Neural cell (in vitro differentiated cells): ENCODE measurements at regions not wholly inside any gene's neighbourhood (a gene's known extent, or its start where the extent isn't known, plus 50 kb on each side); places are given as distances from the start of the nearest gene placed in this dataset.

Source experiments
- CTCF ChIP-seq: fragments of 450-650 bp; IDR thresholded peaks from 2 replicates; pipeline ENCODE4 v1.5.1; 2014; ENCODE audit warnings: antibody characterized with exemption, mild to moderate bottlenecking, moderate library complexity; ENCODE audit not compliant: poor library complexity, severe bottlenecking
- RAD21 ChIP-seq: fragments of 450-650 bp; conservative IDR thresholded peaks from 2 replicates; pipeline ENCODE4 v1.6.1; 2014; ENCODE audit warnings: antibody characterized with exemption, mild to moderate bottlenecking, moderate library complexity
- SMC3 ChIP-seq: fragments of 450-650 bp; conservative IDR thresholded peaks from 2 replicates; pipeline ENCODE4 v1.6.1; 2014; ENCODE audit warnings: antibody characterized with exemption, mild to moderate bottlenecking, moderate library complexity; ENCODE audit not compliant: poor library complexity
- TAF1 ChIP-seq: IDR thresholded peaks from 2 replicates; pipeline ENCODE4 v1.6.1; 2012; ENCODE audit warnings: low read depth

DNA sequence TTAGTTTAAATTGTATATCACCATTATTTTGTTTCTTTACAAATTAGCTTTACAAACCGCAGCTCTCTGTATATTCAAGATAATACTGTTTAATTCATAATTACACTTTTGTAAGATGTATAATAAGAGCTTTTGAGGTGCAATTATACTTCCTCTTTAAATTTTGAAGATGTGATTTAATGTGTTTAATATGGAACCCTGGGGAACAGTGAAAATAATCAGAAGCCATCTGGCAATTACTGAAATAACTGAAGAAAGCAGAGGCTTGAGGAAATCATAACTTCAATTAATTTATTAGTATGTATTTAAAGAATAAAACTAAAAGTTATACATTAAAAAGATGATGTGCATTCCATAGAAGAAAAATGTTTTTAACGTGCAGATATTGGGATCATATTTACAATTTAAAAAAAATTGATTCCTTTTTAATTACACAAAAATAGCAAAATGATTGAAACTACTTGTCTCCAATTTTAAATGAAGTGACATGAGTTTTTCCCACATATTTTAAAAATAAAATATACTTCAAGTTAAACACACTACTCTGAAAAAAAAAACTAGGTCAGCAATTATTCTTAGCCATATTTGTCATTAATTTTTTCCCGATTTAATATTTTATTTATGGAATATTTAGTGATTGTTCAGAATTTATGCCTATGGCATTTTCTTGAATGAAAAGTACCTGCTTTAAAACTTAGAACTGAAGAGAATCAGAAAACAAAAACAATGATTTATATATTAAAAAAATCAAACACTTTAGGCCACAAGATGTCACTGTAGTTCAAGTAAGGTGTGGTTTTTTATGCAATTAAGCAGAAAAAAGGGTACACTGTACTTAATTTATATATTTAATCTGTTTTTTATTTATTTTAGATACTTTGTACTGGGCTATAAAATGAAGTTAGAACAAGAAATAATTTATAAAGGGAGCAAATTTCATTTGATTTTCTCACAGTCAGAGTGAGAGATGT lies 942.7 kb upstream of the NDST4 start:
- no peak for TF ChIP-seq CTCF
- TF ChIP-seq RAD21 = peak; percentile 55
- no peak for TF ChIP-seq SMC3
- TF ChIP-seq TAF1 = no peak
